ENCODE measurements at regions not wholly inside any gene's neighbourhood (a gene's known extent, or its start where the extent isn't known, plus 50 kb on each side); places are given as distances from the start of the nearest gene placed in this dataset.
"Not testable (repeated sequence)": the region's sequence is repeated elsewhere in the genome, so short reads cannot be mapped to it uniquely, and the experiment has no call there.

- H3K4me1 ChIP-seq (ENCODE audit: control insufficient read depth, extremely low read depth, insufficient read depth, low read length), result no peaks in the 10 kb centered on the region
- no peak overlapping the region for H2AFZ ChIP-seq (ENCODE audit: low read length)
- TF ChIP-seq EZH2 (IDR thresholded peaks at IDR 0.05; ENCODE audit: low read length, missing control alignments) (no peak), CTCF (conservative IDR thresholded peaks at IDR 0.05 in 1 of 2, IDR thresholded peaks at IDR 0.05 in 1 of 2; ENCODE audit: low read depth in 1 of 2, low read length in 2 of 2) (no peak)
These were observed 528.4 kb upstream of the TOM1L1 start for GRCh38 chr17:54372069-54372749.

GRCh38 chr17:54373970-54374369 is 526.7 kb upstream of the TOM1L1 start:
- Histone ChIP-seq H3K27ac (ENCODE audit: insufficient read depth, low read length) (no peak overlapping the region), H2AFZ (ENCODE audit: low read length) (no peak overlapping the region), H3K27me3 (ENCODE audit: control insufficient read depth, insufficient read depth, low read length) (no peaks in the 10 kb centered on the region), H3K79me2 (ENCODE audit: control insufficient read depth, insufficient read depth, low read length) (no peaks in the 10 kb centered on the region), H3K4me3 (replicated peaks in 1 of 4; ENCODE audit: control extremely low read depth in 1 of 4, insufficient read depth in 1 of 4, low read depth in 3 of 4, low read length in 4 of 4) (no peak overlapping the region), H3K9me3 (ENCODE audit: control insufficient read depth, insufficient read depth, low read depth, low read length) (no peaks in the 10 kb centered on the region), H3K4me1 (ENCODE audit: control insufficient read depth, extremely low read depth, insufficient read depth, low read length) (no peaks in the 10 kb centered on the region), H3K36me3 (ENCODE audit: control insufficient read depth, insufficient read depth, low read length) (no peaks in the 10 kb centered on the region), H3K4me2 (ENCODE audit: extremely low read depth, insufficient read depth, low read length) (no peak overlapping the region), H3K9ac (ENCODE audit: insufficient read depth, low read length) (no peak overlapping the region), H4K20me1 (ENCODE audit: control insufficient read depth, extremely low read depth, insufficient read depth, low read length) (no peaks in the 10 kb centered on the region)
- TF ChIP-seq EZH2 (IDR thresholded peaks at IDR 0.05; ENCODE audit: low read length, missing control alignments) (no peak), CTCF (conservative IDR thresholded peaks at IDR 0.05 in 1 of 2, IDR thresholded peaks at IDR 0.05 in 1 of 2; ENCODE audit: low read depth in 1 of 2, low read length in 2 of 2) (no peak)
- no peak for DNase-seq (ENCODE audit: low read depth in 2 of 2)

More at GRCh38 chr17:54372069-54372749, 528.4 kb upstream of the TOM1L1 start:
- H3K36me3 ChIP-seq (ENCODE audit: control insufficient read depth, insufficient read depth, low read length), result no peaks in the 10 kb centered on the region
- no peak overlapping the region for H3K27ac ChIP-seq (ENCODE audit: insufficient read depth, low read length)
- H4K20me1 ChIP-seq (ENCODE audit: control insufficient read depth, extremely low read depth, insufficient read depth, low read length), result no peaks in the 10 kb centered on the region
- H3K27me3 ChIP-seq (ENCODE audit: control insufficient read depth, insufficient read depth, low read length), result no peaks in the 10 kb centered on the region
- no peaks in the 10 kb centered on the region for H3K79me2 ChIP-seq (ENCODE audit: control insufficient read depth, insufficient read depth, low read length)
- H3K4me3 ChIP-seq (replicated peaks in 1 of 4; ENCODE audit: control extremely low read depth in 1 of 4, insufficient read depth in 1 of 4, low read depth in 3 of 4, low read length in 4 of 4), result no peak overlapping the region
- no peaks in the 10 kb centered on the region for H3K9me3 ChIP-seq (ENCODE audit: control insufficient read depth, insufficient read depth, low read depth, low read length)
- no peak overlapping the region for H3K9ac ChIP-seq (ENCODE audit: insufficient read depth, low read length)
- no peak for DNase-seq (ENCODE audit: low read depth in 2 of 2)
- H3K4me2 ChIP-seq (ENCODE audit: extremely low read depth, insufficient read depth, low read length), result no peak overlapping the region

- not testable (repeated sequence) for H3K79me2 ChIP-seq (ENCODE audit: control insufficient read depth, insufficient read depth, low read length); H3K4me1 ChIP-seq (ENCODE audit: control insufficient read depth, extremely low read depth, insufficient read depth, low read length); H3K27me3 ChIP-seq (ENCODE audit: control insufficient read depth, insufficient read depth, low read length); H3K9me3 ChIP-seq (ENCODE audit: control insufficient read depth, insufficient read depth, low read depth, low read length); H4K20me1 ChIP-seq (ENCODE audit: control insufficient read depth, extremely low read depth, insufficient read depth, low read length); H3K27ac ChIP-seq (ENCODE audit: insufficient read depth, low read length); H2AFZ ChIP-seq (ENCODE audit: low read length); H3K4me2 ChIP-seq (ENCODE audit: extremely low read depth, insufficient read depth, low read length); H3K4me3 ChIP-seq (replicated peaks in 1 of 4; ENCODE audit: control extremely low read depth in 1 of 4, insufficient read depth in 1 of 4, low read depth in 3 of 4, low read length in 4 of 4); DNase-seq (ENCODE audit: low read depth in 2 of 2); H3K36me3 ChIP-seq (ENCODE audit: control insufficient read depth, insufficient read depth, low read length); H3K9ac ChIP-seq (ENCODE audit: insufficient read depth, low read length)
These were observed 524.2 kb upstream of the TOM1L1 start for GRCh38 chr17:54376409-54376808.
